HEK293 (cell line): ENCODE measurements at regions not wholly inside any gene's neighbourhood (a gene's known extent, or its start where the extent isn't known, plus 50 kb on each side); places are given as distances from the start of the nearest gene placed in this dataset.

ENCODE experiments used
- ZNF670 ChIP-seq: fragments of 450-650 bp; formaldehyde crosslinking; IDR thresholded peaks from 2 replicates; pipeline ENCODE4 v1.5.1; 2016; ENCODE audit warnings: missing biosample characterization, missing genetic modification characterization, low read depth
- ZSCAN23 ChIP-seq: fragments of 450-650 bp; formaldehyde crosslinking; IDR thresholded peaks from 2 replicates; pipeline ENCODE4 v1.5.1; 2016; ENCODE audit warnings: missing biosample characterization, missing genetic modification characterization
- TF ChIP-seq, protein P1 (sequence below): fragments of 450-650 bp; formaldehyde crosslinking; IDR thresholded peaks from 2 replicates; pipeline ENCODE4 v1.5.1; 2016; ENCODE audit warnings: missing biosample characterization, missing genetic modification characterization
- TF ChIP-seq, protein P2 (sequence below): fragments of 450-650 bp; formaldehyde crosslinking; IDR thresholded peaks from 2 replicates; pipeline ENCODE4 v1.5.1; 2017; ENCODE audit warnings: missing biosample characterization, missing genetic modification characterization

DNA sequence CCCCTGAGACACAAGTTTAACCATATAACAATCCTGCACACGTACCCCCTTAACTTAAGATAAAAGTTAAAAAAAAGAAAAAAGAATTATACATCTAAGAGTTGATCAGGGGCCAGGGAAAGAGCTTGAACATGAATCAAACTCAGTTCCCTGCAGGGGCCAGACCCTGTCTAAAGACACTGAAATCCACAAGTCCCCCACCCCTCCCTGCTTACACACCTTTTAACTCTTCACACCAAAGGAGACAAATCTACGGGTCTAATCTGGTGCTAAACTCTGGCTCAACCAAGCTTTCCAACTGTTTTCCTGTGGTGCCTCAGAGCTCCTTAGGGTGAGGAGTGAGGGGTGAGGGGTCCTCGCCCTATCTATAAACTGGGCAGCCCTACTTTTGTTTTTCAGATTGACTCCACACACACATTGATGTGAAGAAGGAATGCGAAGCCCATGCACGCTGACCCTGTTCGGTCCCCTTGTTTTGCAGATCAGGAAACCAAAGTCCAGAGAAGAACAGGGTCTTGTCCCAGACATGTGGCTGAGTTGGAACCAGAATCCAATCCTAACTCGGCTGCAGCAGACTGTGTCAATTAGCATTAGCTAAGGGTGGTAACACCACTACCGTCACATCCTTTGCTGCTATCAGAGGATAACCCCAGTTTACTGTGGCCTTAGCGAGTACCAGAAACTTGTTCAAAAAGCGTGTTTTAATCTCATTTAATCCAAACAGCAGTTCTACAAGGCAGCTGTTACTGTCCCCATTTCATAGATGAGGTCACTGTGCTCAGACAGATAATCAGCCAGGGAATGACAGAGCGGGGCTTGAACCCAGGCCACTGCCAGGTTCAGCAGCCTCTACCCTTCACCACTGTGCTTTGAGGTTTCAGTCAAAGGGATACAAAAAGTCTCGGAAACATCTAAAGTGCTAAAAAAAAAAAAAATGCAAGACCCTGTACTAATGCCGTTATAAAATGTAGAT lies 145.2 kb upstream of the SYT13 start:
- TF ChIP-seq, protein P1, sequence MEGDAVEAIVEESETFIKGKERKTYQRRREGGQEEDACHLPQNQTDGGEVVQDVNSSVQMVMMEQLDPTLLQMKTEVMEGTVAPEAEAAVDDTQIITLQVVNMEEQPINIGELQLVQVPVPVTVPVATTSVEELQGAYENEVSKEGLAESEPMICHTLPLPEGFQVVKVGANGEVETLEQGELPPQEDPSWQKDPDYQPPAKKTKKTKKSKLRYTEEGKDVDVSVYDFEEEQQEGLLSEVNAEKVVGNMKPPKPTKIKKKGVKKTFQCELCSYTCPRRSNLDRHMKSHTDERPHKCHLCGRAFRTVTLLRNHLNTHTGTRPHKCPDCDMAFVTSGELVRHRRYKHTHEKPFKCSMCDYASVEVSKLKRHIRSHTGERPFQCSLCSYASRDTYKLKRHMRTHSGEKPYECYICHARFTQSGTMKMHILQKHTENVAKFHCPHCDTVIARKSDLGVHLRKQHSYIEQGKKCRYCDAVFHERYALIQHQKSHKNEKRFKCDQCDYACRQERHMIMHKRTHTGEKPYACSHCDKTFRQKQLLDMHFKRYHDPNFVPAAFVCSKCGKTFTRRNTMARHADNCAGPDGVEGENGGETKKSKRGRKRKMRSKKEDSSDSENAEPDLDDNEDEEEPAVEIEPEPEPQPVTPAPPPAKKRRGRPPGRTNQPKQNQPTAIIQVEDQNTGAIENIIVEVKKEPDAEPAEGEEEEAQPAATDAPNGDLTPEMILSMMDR (tag by site-specific recombination) = no peak
- TF ChIP-seq ZNF670 (tag by site-specific recombination) = no peak
- no peak for TF ChIP-seq ZSCAN23 (tag by site-specific recombination)
- TF ChIP-seq, protein P2, sequence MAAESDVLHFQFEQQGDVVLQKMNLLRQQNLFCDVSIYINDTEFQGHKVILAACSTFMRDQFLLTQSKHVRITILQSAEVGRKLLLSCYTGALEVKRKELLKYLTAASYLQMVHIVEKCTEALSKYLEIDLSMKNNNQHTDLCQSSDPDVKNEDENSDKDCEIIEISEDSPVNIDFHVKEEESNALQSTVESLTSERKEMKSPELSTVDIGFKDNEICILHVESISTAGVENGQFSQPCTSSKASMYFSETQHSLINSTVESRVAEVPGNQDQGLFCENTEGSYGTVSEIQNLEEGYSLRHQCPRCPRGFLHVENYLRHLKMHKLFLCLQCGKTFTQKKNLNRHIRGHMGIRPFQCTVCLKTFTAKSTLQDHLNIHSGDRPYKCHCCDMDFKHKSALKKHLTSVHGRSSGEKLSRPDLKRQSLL (tag by site-specific recombination) = no peak
